HG03520 (cell line): ENCODE measurements at regions not wholly inside any gene's neighbourhood (a gene's known extent, or its start where the extent isn't known, plus 50 kb on each side); places are given as distances from the start of the nearest gene placed in this dataset.

Experiments
- ATAC-seq: cut with Tn5 transposase; IDR thresholded peaks from one replicate; pipeline ENCODE4 v1.9.1; 2021; ENCODE audit warnings: mild to moderate bottlenecking, moderate library complexity; ENCODE audit not compliant: unreplicated experiment

DNA sequence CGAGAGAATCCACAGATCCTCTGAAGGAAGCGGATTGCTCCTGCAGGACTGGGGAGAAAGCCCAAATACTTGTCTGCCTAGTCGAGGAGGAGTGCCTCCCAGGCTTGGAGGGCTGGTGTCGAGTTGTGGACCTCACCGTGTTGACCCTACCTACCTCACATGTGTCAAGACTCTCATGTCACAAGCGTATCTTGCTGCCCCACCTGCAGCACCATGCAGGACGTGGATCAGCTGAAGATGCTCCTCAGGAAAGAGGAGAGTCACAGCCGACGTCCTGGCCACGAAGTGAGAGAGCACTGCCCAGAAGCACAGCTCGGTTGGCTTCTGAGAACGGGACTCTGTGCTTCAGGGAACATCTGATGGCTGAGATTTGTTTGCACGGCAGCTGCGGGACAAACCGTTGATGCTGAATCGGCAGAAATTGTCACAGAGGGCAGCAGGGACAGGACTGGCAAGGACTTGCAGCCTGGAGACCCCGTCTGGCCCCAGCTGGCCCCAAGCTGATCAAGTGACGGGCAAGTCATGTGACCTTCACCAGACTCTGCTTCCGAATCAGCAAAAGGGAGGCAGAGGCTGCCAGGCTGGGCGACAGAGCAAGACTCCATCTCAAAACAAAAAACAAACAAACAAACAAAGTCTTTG, 119.1 kb upstream of the ITGA1 start:
- no peak for ATAC-seq

DNA sequence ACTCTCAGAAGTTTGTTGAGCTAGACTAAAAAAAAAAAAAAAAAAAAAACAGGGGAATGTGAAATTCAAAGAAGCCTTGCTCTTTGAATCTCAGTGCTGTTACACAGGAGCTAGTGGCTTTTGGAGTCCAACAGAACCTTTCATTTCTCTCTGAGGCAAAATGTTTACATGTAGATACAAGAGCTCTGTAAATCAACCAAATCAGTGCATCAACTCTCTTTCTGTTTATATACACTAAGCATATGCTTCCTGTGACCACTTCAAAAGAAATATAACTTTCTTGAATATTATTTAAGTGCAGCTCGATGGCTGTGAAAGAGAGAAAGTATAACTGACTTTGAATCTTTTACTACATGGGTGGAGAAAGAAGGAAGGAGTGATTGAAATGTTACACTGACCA, 115.3 kb upstream of the ITGA1 start:
- no peak for ATAC-seq

DNA sequence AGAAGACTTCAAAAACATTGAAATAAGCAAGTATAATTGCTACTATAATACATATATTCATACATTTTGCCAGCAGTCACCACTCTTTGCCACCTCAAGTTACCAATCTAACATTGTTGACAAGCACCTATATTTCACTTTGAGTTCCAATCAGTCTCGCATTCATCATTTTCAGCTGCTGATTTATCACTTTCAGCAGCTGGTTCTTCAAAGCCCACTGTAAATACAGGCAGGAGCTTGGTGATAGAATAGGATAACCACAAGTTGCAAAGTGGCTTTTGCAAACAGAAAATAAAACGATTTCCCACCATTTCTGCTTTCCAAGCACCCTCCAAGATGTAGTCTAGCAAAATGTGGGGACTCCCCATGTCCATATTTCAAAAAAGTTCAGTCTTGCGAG, 114.2 kb upstream of the ITGA1 start:
- ATAC-seq, result no peak

DNA sequence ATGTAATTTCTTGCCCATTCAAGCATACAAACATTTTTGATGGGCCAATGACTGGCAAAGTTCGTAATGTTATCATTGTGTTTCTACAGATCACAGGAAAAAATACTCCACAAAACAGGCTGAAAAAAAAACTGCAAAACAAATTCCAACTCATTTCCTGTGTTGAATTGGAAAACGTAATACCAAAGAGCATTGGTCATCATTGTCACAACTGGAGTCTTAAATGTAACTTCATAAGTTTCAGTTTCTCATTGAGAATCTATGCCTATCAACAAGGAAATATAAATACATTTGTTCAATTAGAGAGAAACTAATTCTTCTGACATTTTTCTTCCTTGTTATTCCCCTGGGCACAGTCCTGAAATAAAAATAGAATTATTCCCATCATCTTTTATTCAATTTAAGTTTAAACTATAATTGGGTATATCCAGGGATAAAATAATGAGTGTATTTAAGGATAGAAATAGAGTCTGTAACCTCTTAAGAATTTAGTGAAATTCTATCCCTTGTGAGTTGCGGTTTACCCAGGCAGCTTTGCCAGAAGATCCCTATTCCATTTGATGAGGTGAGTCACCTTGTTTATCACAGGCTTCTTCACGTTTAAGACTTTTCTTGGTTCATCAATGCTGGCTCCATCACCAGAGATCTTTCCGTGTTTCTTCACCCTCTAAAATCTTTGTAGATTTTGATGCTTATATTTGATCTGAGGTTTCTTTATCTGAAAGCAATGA, 112.7 kb upstream of the ITGA1 start:
- no peak for ATAC-seq

DNA sequence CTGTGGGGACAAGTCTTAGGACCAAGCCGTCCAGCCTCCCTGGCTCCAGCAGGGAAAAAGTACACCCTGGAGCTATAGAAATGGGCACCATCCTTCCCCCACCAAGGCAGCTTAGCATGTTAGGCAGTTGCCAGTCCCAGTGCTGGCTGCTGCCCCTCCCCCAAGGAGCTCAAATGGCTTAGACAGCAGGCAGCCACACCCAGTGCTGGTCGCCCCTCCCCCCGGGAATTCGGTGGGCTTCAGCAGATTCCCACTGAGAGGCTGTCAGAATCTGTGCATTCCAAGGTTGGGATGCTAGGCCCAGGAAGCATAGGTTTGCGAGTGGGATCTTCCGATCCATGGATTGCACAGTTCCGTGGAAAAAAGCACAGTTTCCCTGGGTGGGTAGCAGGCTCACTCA, 105.2 kb upstream of the ITGA1 start:
- ATAC-seq, result no peak

DNA sequence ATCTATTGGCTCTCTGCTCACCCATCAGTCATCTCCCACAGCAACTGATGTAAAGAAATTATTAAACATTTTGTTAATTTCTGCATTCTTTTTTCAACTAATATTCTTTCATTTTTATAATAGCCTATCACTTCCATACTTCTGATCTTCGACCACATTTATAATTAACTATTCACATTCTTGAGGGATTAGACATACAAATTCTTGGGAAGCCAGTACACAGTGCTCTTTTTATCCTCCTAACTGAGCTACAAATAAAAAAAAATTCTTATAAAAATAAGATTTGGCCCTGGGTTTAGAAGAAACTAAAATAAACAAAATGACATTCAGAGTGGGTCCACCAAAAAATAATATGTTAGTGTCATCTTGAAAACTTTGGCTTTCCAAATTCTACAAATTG, 103.7 kb upstream of the ITGA1 start:
- ATAC-seq, result no peak

DNA sequence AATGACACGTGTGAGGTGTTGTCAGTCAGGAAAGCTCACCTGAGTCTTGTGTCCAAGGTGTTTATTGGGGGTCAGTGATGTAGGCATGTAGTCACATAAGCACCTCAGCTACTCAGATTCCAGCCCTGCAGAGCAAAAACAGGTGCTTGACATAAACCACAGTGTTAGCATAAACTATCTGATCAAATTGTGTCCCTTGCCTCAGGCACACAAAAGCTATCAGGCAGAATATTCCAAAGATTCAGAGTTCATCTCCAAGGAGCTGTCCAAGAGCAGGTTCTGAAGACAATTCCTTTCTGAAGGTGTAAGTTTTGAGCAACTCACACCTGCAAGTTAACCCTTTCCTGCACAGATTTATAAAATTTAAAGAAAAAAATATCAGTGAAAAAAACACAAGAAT, 102.2 kb upstream of the ITGA1 start:
- ATAC-seq, result no peak

DNA sequence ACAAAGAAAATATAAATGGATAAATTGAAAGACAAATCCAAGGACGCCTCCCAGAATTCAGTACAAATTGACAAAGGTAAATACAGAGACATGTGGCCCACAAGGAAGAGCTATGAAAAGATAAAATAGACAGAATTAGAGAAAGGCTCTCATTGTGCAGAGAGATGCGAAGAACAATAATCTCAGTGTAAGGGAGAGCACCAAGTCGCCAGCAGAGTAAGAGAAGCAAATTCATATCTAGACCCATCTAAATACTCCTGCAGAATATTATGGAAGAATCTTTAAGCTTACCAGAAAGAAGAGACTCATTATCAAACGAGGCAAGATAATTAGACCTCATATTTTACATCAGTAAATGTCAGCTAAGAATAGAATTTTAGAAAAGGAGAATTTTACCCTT, 101.7 kb upstream of the ITGA1 start:
- ATAC-seq, result no peak

DNA sequence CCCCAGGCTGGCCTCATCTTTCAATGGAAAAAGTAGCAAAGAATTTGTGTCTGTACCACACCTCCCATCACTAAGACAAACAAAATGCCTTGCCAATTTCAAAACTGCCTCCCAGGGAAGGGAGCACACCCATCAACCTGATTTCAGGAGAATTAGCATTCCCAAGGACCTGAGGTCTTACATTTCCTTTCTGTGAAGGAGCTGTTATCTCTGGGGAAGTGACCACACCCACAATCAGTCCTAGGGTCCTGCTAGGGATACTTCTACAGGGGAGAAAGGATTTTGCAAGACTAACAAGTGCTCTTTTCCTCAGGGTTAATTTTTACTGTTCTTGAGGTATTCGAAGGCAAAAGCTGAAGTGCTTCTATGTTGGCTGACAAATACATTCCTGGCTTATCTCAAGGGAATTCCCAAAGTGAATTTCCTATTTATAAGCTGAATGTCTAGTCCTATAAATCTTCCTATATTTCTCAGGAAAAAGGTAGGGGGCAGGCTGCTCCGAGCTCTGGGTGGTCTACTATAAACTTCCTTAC, 97.4 kb upstream of the ITGA1 start:
- no peak for ATAC-seq

DNA sequence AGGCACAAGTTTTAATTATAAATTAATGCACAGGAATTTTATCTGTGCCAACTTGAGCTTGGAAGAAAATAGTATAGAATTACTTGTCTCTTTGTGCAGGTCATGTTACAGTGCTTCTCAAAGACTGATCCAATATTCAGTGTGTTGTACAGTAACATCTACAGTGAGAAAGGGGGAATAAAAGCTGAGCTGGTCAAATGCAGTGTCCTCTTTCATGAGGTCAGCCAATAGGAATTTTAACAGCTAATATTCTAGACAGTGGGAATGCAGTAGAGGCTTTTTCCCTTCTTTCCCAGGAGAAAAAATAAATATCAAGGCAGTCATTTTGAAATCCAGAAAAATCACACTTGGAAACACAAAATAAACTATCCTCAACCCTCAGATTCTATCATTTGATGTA, 95.7 kb upstream of the ITGA1 start:
- no peak for ATAC-seq

DNA sequence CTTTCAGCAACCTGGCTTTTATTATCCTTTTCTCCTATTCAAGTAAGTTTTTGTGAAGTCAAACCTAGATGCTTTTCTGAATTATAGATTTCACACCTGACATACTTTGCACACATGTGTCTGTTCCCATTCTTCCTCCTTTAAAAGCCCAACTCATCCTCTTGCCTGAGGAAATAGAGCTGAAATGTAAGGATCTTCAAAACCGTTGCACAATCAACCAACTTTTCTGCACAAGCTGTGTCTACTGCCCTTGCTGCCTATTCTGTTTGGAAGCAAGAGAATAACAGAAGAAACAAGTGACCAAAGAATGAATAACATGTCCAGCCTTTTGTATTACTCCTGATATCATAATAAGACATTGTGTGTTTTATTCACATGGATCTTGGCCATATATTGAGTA, 95.1 kb upstream of the ITGA1 start:
- no peak for ATAC-seq

DNA sequence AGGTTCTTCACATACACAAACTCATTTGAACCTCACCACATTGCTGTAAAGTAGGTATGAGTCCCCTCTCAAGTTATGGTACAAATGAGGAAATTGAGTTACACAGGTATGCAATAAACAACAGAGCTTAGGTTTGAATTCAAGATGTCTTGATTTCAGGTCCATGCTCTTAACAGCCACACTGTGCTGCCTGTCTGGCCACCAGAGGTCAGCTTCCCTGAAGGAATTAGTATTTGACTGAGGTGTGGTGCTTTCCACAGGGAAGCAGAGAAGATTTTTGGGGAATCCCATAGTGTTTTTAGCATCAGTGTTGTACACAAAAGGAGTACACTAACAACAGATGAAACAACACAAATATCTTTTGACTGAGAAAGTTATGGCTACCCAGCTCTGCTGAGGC, 94.4 kb upstream of the ITGA1 start:
- ATAC-seq, result no peak

DNA sequence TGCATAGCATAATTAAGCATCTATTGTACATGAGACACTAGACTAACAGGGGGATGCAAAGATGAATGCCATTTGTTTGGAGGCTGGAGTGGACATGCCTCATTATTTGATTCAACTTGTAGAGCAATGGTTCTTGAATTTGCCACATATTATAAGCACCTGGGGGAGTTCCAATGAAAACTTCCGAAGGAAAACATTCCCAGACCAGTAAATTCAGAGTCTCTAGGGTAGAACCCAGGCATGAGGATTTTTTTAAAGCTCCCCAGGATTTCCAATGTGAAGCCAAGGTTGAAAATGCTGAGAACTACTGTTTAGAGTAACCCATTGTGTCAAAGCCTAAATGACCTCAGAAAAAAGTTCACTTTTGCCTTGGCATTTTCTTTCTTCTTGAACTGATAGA, 93.9 kb upstream of the ITGA1 start:
- ATAC-seq, result no peak

DNA sequence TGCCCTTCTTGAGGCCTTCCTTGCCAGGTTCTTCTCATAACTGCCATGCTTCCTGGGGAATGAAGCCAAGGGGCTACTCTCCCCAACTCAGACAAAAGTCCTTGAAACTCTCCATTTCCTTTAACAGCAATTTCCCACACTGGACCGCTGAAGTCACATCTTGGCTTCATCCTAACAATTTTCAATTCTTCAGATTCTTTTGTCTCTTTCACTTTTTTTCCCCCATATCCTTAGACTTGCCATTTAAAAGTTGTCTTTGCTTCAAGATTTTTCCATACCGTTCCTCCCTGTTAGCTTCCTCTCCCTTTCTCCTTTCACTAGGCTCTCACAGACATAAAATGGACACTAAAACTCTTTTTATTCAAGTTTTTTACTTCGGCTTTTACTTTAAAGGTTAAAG, 93.1 kb upstream of the ITGA1 start:
- no peak for ATAC-seq

DNA sequence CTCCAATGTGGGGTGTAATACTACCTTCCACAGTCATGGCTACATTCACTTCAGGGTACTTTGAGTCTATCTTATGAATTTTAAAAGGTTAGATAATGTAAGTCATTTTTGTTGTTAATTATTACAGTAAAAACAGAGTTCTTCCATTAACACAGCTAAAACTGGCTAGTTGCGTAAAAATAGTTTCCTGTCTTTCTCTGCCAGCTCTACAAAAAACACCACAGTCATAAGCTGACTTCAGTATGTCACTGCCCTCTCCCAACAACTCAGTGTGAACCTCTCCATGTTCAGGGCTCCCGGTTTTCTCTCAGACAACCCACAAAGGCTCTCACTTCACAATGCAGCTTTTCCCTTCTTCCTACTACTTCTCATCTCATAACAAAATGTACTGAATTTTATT, 84.8 kb upstream of the ITGA1 start:
- no peak for ATAC-seq

DNA sequence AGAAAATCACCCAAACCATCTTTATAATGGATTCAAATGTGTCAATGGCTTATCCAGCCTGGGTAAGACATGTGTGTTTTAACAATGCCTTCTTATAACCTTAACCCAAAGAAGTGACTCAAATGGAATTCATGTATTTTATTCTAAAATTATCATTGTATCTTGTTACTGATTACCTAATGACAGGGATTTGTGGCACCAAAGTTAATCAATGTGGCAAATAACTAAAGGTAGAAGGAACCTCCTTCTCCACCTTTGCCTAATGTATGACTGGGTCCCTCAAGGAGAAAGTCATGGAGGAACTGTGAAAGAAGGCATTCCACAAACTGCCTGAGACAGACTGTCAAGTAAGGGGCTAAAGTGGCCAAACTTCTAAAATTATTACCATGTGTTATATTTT, 84.4 kb upstream of the ITGA1 start:
- ATAC-seq, result no peak

DNA sequence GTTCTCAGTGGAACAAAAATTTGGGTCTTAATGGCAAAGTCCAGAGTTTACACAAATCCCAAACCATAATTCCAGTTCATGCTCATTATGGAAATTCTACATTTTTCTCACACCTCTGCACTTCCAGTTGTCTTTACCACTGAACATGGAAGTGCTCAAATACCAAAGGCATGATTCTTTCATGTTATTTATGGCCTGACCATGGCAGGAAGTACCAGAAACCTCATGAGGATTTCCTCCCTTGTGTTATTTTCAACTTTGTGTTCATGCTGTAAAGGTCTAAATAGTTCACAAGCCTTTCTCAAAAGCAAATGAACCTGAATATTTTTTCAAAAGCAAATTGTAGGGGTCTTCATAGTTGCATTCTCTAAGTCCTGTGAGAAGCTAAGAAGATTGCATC, 82.0 kb upstream of the ITGA1 start:
- ATAC-seq, result no peak

DNA sequence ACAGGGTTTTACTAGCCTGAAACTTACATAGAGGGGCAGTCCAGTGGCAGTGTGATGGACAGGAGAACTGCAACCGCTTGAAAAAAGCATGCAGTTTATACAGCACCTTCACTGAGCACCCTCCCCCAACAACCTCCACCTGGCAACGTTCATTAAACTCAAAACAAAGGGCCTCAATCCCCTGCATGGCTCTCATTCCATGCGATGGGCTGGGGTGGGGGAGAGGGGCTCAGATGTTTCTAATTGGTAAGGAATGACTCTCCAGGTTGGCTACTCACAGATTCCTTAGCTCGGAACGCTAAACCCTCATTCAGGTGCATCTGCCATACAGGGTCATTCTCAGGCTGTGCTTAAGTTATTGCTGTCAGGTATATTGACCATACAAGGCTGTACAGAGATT, 80.9 kb upstream of the ITGA1 start:
- ATAC-seq, result no peak

DNA sequence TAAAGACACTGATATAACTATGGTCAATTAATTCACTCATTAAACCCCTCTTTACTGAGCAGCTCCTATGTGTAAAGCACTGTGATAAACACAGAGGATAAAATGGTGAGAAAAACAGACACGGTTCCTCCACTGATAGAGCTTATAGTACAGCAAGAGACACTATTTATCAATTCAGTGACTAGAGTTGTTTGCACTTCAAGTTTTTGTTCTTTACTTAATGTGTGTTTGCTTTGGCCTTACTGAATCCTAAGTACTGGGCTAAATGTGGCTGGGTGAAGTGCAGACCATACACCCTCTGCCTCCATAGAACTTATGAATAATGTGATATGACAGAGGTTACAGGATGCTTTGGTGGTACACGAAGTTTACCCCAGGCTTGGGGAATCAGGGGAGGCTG, 80.1 kb upstream of the ITGA1 start:
- no peak for ATAC-seq

DNA sequence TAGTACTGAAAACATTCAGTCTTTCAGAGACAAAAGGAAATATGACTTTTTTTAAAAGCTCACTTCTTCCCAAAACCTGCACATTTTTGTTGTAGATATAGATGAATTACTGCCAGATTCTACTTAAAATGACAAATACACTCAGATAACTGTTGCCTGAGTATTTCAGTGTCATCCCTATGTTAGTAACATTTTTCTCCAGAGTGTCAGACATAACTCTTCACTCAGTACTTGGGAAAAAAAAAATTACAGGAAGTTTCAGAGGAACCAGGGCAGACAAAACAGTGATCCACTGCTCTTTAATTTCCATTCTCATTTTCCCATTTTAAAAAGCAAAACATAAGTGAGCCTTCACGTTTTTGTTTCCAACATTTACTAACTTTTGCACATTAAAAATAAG, 79.3 kb upstream of the ITGA1 start:
- no peak for ATAC-seq

DNA sequence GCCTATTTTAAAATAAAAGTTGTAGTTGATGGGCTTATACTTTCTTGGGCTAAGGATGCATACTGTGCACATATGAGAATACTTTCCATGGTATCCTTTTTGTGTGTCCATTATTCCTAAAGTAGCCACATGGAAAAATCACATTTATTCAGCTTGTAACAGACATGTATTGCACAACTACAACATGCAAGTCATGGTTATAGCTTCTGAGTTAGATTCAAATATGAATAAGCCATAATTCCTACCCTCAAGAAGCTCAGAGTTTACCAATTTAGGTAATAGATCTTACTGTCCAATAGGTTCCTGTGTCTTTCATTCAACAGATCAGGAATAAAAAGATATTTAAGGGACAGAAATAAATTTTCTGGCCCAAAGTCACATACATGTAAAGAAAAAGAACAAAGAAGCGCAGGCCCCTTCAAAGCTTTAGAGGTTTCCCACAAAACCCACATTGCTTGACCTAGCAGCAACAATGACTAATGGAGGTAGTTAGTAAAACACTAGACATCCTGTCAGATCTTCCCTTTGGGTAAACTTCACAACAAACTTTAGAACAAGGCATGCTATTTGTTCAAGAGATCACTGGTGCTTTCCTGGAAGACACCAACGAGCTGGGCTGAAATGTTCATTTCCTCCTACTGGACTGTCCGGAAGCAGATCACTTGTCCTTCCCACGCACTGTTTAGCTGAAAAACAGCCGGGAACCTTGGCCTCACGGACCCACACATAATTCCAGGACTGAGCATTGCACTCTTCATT, 78.4 kb upstream of the ITGA1 start:
- peak; percentile 64 for ATAC-seq
